A673 (cell line): ENCODE measurements at regions not wholly inside any gene's neighbourhood (a gene's known extent, or its start where the extent isn't known, plus 50 kb on each side); places are given as distances from the start of the nearest gene placed in this dataset.

Experiments used
- BruUV-seq: library from RNA; stranded (reverse); fragments of 400-500 nt; replicated peaks from 2 replicates; lab custom pipeline; 2021; lab: Mats Ljungman, UMichigan
- CTCF ChIA-PET: fragments of 300-600 bp; sonication (Branson Sonifier 250); formaldehyde crosslinking; loops from one replicate; lab custom pipeline; 2022; ENCODE audit warnings: antibody characterized with exemption; lab: Charles Lee
- POLR2A ChIA-PET: fragments of 300-600 bp; sonication (Branson Sonifier 250); formaldehyde crosslinking; loops from one replicate; lab custom pipeline; 2022; ENCODE audit warnings: antibody characterized with exemption; ENCODE audit not compliant: low non-redundant PET; lab: Charles Lee
- DNase-seq: peaks from one replicate; pipeline ENCODE4 v3.0.0-alpha.2; 2015; ENCODE audit warnings: low spot score
- H3K27ac ChIP-seq: fragments of 200-600 bp; sonication (generic); 2 replicates; pipeline ENCODE4 v1.5.1; 2016; ENCODE audit warnings: mixed run types, low read depth, mild to moderate bottlenecking, mixed read lengths, antibody characterized with exemption, low read length; ENCODE audit not compliant: poor library complexity, severe bottlenecking
- H3K27me3 ChIP-seq: fragments of 200-600 bp; sonication (generic); replicated peaks from 2 replicates; pipeline ENCODE4 v1.6.1; 2017; ENCODE audit warnings: mixed run types, low read depth, mild to moderate bottlenecking, mixed read lengths, antibody characterized with exemption, low read length; ENCODE audit not compliant: insufficient read depth, poor library complexity
- H3K36me3 ChIP-seq: fragments of 200-600 bp; sonication (generic); 2 replicates; pipeline ENCODE4 v1.6.1; 2016; ENCODE audit warnings: mixed run types, mild to moderate bottlenecking, mixed read lengths, antibody characterized with exemption, low read length; ENCODE audit not compliant: insufficient read depth, poor library complexity, severe bottlenecking
- H3K4me1 ChIP-seq: fragments of 200-600 bp; sonication (generic); 2 replicates; pipeline ENCODE4 v1.6.1; 2017; ENCODE audit warnings: mixed run types, mild to moderate bottlenecking, mixed read lengths, antibody characterized with exemption, low read length; ENCODE audit not compliant: insufficient read depth, poor library complexity, severe bottlenecking
- H3K4me3 ChIP-seq: fragments of 200-600 bp; sonication (generic); 2 replicates; pipeline ENCODE4 v1.5.1; 2016; ENCODE audit warnings: low read depth, mixed run types, mild to moderate bottlenecking, mixed read lengths, low read length; ENCODE audit not compliant: poor library complexity, severe bottlenecking
- H3K9me3 ChIP-seq: fragments of 200-600 bp; sonication (generic); 2 replicates; pipeline ENCODE4 v1.6.1; 2016; ENCODE audit warnings: mixed run types, low read depth, mild to moderate bottlenecking, mixed read lengths, antibody characterized with exemption, low read length; ENCODE audit not compliant: poor library complexity, severe bottlenecking
- CTCF ChIP-seq: fragments of 300-800, 200-600 bp; sonication (generic); conservative IDR thresholded peaks from 2 replicates; pipeline ENCODE4 v1.5.1; 2017; ENCODE audit warnings: low read depth, mild to moderate bottlenecking, antibody characterized with exemption, low read length, moderate library complexity, mixed read lengths
- EZH2 ChIP-seq: fragments of 200-600 bp; sonication (generic); IDR thresholded peaks from 2 replicates; pipeline ENCODE4 v1.6.1; 2017; ENCODE audit warnings: borderline replicate concordance, low read depth, mild to moderate bottlenecking, mixed read lengths, antibody characterized with exemption, low read length; ENCODE audit not compliant: poor library complexity, severe bottlenecking
- intact Hi-C: fragments of 100-400 bp; cut with micrococcal nuclease; formaldehyde crosslinking; loops from one replicate; pipeline ENCODE4 v1.10.0; 2022; ENCODE audit not compliant: unreplicated experiment

GRCh38 chr6:134866563-134866962 lies 83.3 kb downstream of the ALDH8A1 start:
- no peak for DNase-seq
- intact Hi-C loops = no loop called here
- no peak overlapping the region for H3K4me3 ChIP-seq
- no peaks in the 10 kb centered on the region for H3K27me3 ChIP-seq
- H3K4me1 ChIP-seq = no peaks in the 10 kb centered on the region
- H3K36me3 ChIP-seq = no peaks in the 10 kb centered on the region
- ChIA-PET CTCF (no interaction called here), POLR2A (no interaction called here)
- no peak for TF ChIP-seq EZH2
- no peak for TF ChIP-seq CTCF
- no peaks in the 10 kb centered on the region for H3K9me3 ChIP-seq
- no peak overlapping the region for H3K27ac ChIP-seq
- no TSS peak for BruUV-seq

- Histone ChIP-seq H3K4me3 (no peak overlapping the region), H3K36me3 (no peaks in the 10 kb centered on the region), H3K27ac (no peak overlapping the region), H3K9me3 (no peaks in the 10 kb centered on the region), H3K4me1 (no peaks in the 10 kb centered on the region), H3K27me3 (no peaks in the 10 kb centered on the region)
- CTCF ChIA-PET = interaction anchor here (0.8 kb wide), 1 partner anchor 741 kb away, joined by 3 read pairs; no protein-coding TSS in a partner anchor
- BruUV-seq = no TSS peak
- POLR2A ChIA-PET = interaction anchor here (0.6 kb wide), 1 partner anchor 1693 kb away, joined by 3 read pairs; no protein-coding TSS in a partner anchor
- TF ChIP-seq EZH2 = no peak
- TF ChIP-seq CTCF = no peak
- intact Hi-C loops = no loop called here
- no peak for DNase-seq
Observed at GRCh38 chr6:134864558-134864957, 85.3 kb downstream of the ALDH8A1 start.

- Histone ChIP-seq H3K27ac (no peak overlapping the region), H3K27me3 (no peaks in the 10 kb centered on the region), H3K4me1 (no peaks in the 10 kb centered on the region), H3K9me3 (no peaks in the 10 kb centered on the region), H3K4me3 (no peak overlapping the region), H3K36me3 (no peaks in the 10 kb centered on the region)
- no TSS peak for BruUV-seq
- DNase-seq = no peak
- no peak for TF ChIP-seq CTCF
- TF ChIP-seq EZH2 = no peak
- POLR2A ChIA-PET = interaction anchor here (0.6 kb wide), 1 partner anchor 1694 kb away, joined by 3 read pairs; no protein-coding TSS in a partner anchor
- intact Hi-C loops = no loop called here
- CTCF ChIA-PET = no interaction called here
Observed at GRCh38 chr6:134863763-134864510, 86.0 kb downstream of the ALDH8A1 start.
